ENCODE measurements at regions not wholly inside any gene's neighbourhood (a gene's known extent, or its start where the extent isn't known, plus 50 kb on each side); places are given as distances from the start of the nearest gene placed in this dataset.
A peak's percentile ranks its signal among the peaks of the same experiment; 100 is the strongest.

DNA sequence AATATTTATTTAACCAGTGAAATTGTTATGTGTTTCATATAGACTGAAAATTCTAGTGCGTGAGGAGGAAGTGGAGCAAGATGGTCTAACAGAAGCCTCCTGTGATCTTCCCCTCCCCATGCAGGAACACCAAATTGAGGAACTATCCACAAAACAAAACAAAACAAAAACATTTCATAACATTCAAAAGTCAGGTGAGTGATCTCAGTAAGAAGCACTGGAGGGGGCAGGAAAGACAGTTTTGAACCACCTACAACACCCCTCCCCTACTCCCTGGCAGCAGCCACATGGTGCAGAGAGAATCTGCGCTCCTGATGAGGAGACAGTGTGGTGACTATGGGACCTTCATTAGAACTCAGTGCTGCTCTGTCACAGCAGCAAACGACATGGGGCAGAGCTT lies 221.9 kb upstream of the SEMA3C start:
- H3K36me3 ChIP-seq (replicated peaks in 1 of 2): no peaks in the 10 kb centered on the region
- intact Hi-C loops (cut with DNase I): no loop called here
- no peak overlapping the region for H3K4me3 ChIP-seq
- H3K27me3 ChIP-seq: no peaks in the 10 kb centered on the region
- H3K9me3 ChIP-seq (replicated peaks in 1 of 3): no peaks in the 10 kb centered on the region
- DNase-seq: no peak
- 57 to 77% (median 70%) methylated on average over 3 of the region's 3 CpGs for WGBS, 4 donors
- H3K27ac ChIP-seq: peak overlapping the region in 2 of 5 donors; percentile 30 to 66
- no peaks in the 10 kb centered on the region for H3K4me1 ChIP-seq (replicated peaks in 1 of 2)
- TF ChIP-seq POLR2A (IDR thresholded peaks at IDR 0.05): no peak
- TF ChIP-seq, protein P1, sequence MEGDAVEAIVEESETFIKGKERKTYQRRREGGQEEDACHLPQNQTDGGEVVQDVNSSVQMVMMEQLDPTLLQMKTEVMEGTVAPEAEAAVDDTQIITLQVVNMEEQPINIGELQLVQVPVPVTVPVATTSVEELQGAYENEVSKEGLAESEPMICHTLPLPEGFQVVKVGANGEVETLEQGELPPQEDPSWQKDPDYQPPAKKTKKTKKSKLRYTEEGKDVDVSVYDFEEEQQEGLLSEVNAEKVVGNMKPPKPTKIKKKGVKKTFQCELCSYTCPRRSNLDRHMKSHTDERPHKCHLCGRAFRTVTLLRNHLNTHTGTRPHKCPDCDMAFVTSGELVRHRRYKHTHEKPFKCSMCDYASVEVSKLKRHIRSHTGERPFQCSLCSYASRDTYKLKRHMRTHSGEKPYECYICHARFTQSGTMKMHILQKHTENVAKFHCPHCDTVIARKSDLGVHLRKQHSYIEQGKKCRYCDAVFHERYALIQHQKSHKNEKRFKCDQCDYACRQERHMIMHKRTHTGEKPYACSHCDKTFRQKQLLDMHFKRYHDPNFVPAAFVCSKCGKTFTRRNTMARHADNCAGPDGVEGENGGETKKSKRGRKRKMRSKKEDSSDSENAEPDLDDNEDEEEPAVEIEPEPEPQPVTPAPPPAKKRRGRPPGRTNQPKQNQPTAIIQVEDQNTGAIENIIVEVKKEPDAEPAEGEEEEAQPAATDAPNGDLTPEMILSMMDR (IDR thresholded peaks at IDR 0.05): no peak

DNA sequence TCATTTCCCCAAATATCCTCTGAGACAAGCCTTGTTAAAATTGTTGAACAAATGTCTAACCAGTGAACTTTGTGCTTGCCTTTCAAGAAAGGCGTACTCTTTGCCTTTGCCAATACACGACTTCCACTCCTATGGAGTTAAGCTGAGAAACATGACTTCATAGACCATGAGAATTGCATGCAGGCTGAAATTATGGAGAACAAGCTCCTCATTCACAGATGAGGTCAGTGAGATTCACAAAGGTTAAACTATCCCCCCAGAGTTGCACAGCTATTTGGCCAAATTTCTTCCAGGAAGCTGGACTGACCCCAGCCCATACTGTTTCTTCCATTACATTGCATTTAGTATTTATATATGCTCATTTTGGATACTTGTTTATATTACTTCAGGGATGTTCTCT lies 221.4 kb upstream of the SEMA3C start:
- WGBS, 4 donors: 66 to 71% (median 67%) methylated on average over 2 of the region's 2 CpGs
- intact Hi-C loops (cut with DNase I): no loop called here
- DNase-seq: no peak
- TF ChIP-seq, protein P1 (IDR thresholded peaks at IDR 0.05): no peak
- no peak for TF ChIP-seq POLR2A (IDR thresholded peaks at IDR 0.05)
- Histone ChIP-seq H3K27ac (no peak overlapping the region), H3K4me3 (no peak overlapping the region), H3K4me1 (replicated peaks in 1 of 2) (no peaks in the 10 kb centered on the region), H3K9me3 (replicated peaks in 1 of 3) (no peaks in the 10 kb centered on the region), H3K27me3 (no peaks in the 10 kb centered on the region), H3K36me3 (replicated peaks in 1 of 2) (no peaks in the 10 kb centered on the region)

DNA sequence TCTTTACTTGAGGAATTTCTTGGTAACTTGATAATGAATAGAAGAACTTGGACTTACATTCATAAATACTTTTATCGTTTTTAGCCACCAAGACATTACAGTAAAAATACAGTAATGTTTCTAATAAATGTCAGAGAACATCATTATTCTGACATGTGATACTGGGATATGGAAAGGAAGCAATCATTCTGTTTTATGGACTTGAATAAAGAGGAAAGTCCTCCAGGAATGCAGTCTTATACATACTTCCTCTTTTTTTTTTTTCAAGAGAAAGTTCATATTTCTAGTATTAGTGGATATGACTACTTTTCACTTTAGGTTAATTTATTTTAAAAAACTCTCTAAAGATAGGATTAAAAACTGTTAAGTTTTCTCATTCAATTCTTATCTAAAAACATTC lies 220.0 kb upstream of the SEMA3C start:
- Histone ChIP-seq H3K27me3 (no peaks in the 10 kb centered on the region), H3K9me3 (replicated peaks in 1 of 3) (no peaks in the 10 kb centered on the region), H3K36me3 (replicated peaks in 1 of 2) (no peaks in the 10 kb centered on the region), H3K4me1 (replicated peaks in 1 of 2) (no peaks in the 10 kb centered on the region), H3K4me3 (no peak overlapping the region), H3K27ac (no peak overlapping the region)
- TF ChIP-seq POLR2A (IDR thresholded peaks at IDR 0.05): no peak
- TF ChIP-seq, protein P1 (IDR thresholded peaks at IDR 0.05): no peak
- DNase-seq: no peak
- WGBS, 4 donors: 29 to 53% (median 39%) methylated on average over 1 of the region's 1 CpG
- intact Hi-C loops (cut with DNase I): no loop called here

DNA sequence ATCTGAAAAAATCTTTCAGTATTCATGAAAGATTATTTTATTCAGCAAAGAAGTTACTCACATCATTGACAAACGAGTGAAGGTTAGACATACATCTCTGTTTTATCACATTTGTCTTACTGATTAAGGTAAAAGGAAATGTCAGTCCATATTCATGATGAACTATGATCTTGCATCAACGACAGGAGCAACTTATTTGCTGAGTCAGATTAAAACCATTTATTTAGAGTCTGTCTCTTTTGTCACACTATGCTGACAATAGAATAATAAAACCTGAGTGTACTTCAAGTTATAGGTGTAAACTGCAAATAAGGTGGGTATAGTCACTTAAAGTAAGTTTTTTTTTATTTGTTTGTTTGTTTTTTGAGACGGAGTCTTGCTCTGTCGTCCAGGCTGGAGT lies 216.5 kb upstream of the SEMA3C start:
- Histone ChIP-seq H3K9me3 (replicated peaks in 1 of 3) (no peaks in the 10 kb centered on the region), H3K27me3 (no peaks in the 10 kb centered on the region), H3K4me1 (replicated peaks in 1 of 2) (no peaks in the 10 kb centered on the region), H3K4me3 (no peak overlapping the region), H3K36me3 (replicated peaks in 1 of 2) (no peaks in the 10 kb centered on the region), H3K27ac (no peak overlapping the region)
- TF ChIP-seq, protein P1 (IDR thresholded peaks at IDR 0.05): no peak
- no peak for TF ChIP-seq POLR2A (IDR thresholded peaks at IDR 0.05)
- DNase-seq: no peak
- 59 to 66% (median 64%) methylated on average over 4 of the region's 4 CpGs for WGBS, 4 donors
- intact Hi-C loops (cut with DNase I): no loop called here

Data from adrenal gland (tissue), 9 donors.